ENCODE measurements at regions not wholly inside any gene's neighbourhood (a gene's known extent, or its start where the extent isn't known, plus 50 kb on each side); places are given as distances from the start of the nearest gene placed in this dataset.
"Not testable (repeated sequence)": the region's sequence is repeated elsewhere in the genome, so short reads cannot be mapped to it uniquely, and the experiment has no call there.

DNA sequence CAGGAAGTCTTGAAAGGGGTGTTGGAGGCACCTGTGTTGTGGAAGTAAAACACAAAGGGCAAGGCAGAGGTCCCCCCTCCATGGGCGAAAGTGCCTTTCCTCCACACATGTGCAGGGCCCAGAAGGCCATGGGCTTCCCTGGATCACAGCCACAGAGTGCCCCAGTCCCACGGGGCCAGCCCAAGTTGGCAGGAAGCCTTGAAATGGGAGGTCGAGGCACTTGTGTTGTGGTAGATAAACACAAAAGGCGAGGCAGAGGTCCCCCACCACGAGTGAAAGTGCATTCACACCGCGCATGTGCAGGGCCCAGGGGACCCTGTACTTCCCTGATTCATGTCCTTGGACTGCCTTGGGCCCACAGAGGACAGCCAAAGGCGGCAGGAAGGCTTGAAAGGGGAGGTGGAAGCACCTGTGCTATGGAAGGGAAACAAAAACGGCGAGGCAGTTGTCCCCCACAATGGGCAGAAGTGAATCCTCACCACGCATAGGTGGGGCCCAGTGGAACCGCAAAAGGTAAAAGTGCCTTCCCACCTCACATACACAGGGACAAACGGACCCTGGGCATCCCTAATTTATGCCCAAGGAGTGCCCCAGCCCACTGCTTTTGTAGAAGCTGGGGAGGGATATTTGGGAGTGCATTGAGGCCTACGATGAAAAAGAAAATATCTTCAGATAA, 585.4 kb downstream of the ALG10 start:
- DNase-seq = no peak

DNA sequence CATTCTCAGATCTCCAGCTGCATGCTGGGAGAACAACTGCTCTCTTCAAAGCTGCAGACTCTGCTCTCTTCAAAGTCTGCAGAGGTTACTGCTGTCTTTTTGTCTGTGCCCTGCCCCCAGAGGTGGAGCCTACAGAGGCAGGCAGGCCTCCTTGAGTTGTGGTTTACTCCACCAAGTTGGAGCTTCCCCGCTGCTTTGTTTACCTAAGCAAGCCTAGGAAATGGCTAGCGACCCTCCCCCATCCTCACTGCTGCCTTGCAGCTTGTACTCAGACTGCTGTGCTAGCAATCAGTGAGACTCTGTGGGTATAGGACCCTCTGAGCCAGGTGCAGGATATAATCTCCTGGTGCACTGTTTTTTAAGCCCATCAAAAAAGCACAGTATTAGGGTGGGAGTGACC, 591.7 kb downstream of the ALG10 start:
- not testable (repeated sequence) for DNase-seq

DNA sequence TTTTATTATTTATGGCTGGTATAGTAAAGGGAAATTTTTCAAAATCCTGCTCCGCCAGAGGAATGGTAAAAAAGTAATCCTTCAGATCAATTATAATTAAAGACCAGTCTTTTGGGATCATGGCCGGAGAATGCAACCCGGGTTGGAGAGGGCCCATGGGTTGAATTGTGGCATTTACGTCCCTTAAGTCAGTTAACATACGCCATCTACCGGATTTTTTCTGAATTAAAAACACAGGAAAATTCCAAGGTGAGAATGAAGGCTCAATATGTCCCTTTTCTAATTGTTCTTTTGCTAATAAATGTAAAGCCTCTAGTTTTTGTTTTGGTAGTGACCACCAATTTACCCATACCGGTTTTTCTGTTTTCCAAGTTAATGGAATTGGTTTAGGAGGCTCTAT, 602.8 kb downstream of the ALG10 start:
- DNase-seq = peak; percentile 8 to 21

DNA sequence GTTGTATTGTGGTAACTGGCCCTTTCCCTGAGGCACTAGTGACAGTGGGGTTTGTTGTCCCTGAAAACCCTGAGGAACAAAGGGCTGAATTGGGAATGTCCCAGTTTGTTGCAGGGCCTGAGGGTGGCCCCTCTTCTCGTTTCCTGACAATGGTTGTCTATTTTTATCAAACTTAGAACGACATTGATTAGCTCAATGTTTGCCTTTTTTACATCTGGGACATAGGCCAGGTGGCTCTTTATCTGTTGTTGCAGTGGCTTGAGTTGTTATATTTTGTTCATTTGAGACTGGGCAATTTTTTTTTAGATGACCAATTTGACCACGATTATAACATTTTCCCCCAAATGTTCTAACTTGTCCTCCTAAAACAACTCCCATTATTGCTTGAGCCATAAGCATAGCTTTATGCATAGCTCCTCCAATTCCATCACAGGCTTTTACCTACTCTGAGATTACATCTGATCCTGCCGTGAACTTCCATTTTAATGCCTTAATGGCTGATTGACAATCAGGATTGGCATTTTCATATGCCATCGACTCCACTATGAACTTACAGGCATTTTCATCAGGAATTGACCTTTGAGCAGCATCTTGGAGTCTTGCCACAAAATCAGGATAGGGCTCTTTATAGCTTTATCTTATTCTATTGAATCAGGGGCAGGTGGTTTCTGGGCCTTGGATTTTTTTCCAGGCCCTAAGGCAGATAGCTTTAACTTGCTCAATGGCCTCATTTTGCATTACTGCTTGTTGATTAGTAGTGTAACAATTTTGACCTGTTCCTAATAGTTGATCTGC, 604.3 kb downstream of the ALG10 start:
- no peak for DNase-seq
